Transverse colon (tissue), 4 donors: ENCODE measurements at regions not wholly inside any gene's neighbourhood (a gene's known extent, or its start where the extent isn't known, plus 50 kb on each side); places are given as distances from the start of the nearest gene placed in this dataset.
"Not testable (repeated sequence)": the region's sequence is repeated elsewhere in the genome, so short reads cannot be mapped to it uniquely, and the experiment has no call there.

ENCODE experiments used
- DNase-seq: peaks from one replicate; pipeline ENCODE4 v3.0.0-alpha.2; 2019
- H3K27ac ChIP-seq, 4 donors: fragments of 200-600 bp; sonication (generic); 2 replicates each; pipeline ENCODE4 v1.5.1; 2016 to 2018; ENCODE audit warnings: inconsistent platforms in 4 of 4
- H3K27me3 ChIP-seq: fragments of 200-600 bp; sonication (generic); 2 replicates; pipeline ENCODE4 v1.5.1; 2017; ENCODE audit warnings: inconsistent platforms
- H3K36me3 ChIP-seq, 4 donors: fragments of 200-600 bp; sonication (generic); 2 replicates each; pipeline ENCODE4 v1.5.1; 2017 to 2019; ENCODE audit warnings: inconsistent platforms in 4 of 4
- H3K4me1 ChIP-seq, 4 donors: fragments of 200-600 bp; sonication (generic); 2 replicates each; pipeline ENCODE4 v1.5.1; 2017 to 2020; ENCODE audit warnings: inconsistent platforms in 4 of 4
- H3K4me3 ChIP-seq, 4 donors: fragments of 200-600 bp; sonication (generic); 1 replicate in 1 of 4; 2 replicates in 3 of 4; pipeline versions ENCODE4 v1.5.1 to v1.6.1; 2017 to 2019; ENCODE audit warnings: inconsistent platforms in 4 of 4
- H3K9me3 ChIP-seq, 2 donors: fragments of 200-600 bp; sonication (generic); 2 replicates each; pipeline ENCODE4 v1.5.1; 2017 to 2019; ENCODE audit warnings: inconsistent platforms in 2 of 2
- EP300 ChIP-seq: sonication (generic); formaldehyde crosslinking; IDR thresholded peaks from one replicate; pipeline ENCODE4 v1.6.1; 2017; ENCODE audit warnings: antibody characterized with exemption, low read depth
- POLR2A ChIP-seq: fragments of 450-650 bp; IDR thresholded peaks from one replicate; pipeline ENCODE4 v1.6.1; 2016; ENCODE audit warnings: antibody characterized with exemption, mild to moderate bottlenecking, moderate library complexity
- POLR2AphosphoS5 ChIP-seq, 3 donors: sonication (generic); formaldehyde crosslinking; IDR thresholded peaks; one replicate each; pipeline ENCODE4 v1.6.1; 2016; ENCODE audit warnings: antibody characterized with exemption in 3 of 3
- WGBS, 2 donors: methylation state at CpG; one replicate each; pipeline ENCODE4 v1.1.5; 2018; ENCODE audit warnings: low coverage in 1 of 2; 5-methylcytosine and 5-hydroxymethylcytosine counted together
- in situ Hi-C, 4 donors: fragments of 200-750 bp; cut with MboI; loops; one replicate each; pipeline versions ENCODE4 v1.15.0 to v1.15.1; 2017; ENCODE audit warnings: low sequenced_read_pairs in 3 of 4, low pct_ligation_motif_present in 1 of 4, low pct_unique_long_range_greater_than_20kb in 1 of 4
- intact Hi-C: fragments of 100-400 bp; cut with DNase I; formaldehyde crosslinking; loops from one replicate; pipeline ENCODE4 v1.15.1; 2023; ENCODE audit warnings: low total_unique reads
- TF ChIP-seq, protein P1 (sequence below), 5 experiments: fragments of 200-600 bp in 3 of 5; fragments of 450-650 bp in 2 of 5; sonication (generic) in 3 of 5; IDR thresholded peaks; 1 replicate in 2 of 5; 2 replicates in 3 of 5; pipeline ENCODE4 v1.5.1; 2016 to 2017; ENCODE audit warnings: antibody characterized with exemption in 5 of 5, inconsistent platforms in 3 of 5, mild to moderate bottlenecking in 2 of 5, moderate library complexity in 1 of 5

DNA sequence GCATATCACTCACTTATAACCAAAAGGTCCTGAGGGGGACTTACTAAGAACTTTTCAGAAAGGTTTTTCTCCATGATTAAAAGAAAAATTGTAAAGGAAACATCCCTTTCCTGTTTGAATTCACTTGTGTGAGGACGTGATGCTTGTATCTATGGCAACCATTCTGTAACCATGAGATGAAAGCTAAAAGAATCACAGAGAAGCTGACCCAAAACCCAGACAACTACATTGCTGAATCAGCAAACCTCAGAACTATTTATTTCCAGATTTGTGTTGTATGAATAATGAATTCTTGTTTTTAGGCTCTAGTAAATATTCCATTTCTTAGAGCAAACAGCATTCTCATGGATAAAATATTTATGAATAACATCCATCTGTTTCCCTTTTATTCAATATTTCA, 91.2 kb downstream of the RCHY1 start:
- TF ChIP-seq EP300 (no peak), POLR2AphosphoS5 (IDR thresholded peaks at IDR 0.05) (no peak), POLR2A (no peak)
- TF ChIP-seq, protein P1, sequence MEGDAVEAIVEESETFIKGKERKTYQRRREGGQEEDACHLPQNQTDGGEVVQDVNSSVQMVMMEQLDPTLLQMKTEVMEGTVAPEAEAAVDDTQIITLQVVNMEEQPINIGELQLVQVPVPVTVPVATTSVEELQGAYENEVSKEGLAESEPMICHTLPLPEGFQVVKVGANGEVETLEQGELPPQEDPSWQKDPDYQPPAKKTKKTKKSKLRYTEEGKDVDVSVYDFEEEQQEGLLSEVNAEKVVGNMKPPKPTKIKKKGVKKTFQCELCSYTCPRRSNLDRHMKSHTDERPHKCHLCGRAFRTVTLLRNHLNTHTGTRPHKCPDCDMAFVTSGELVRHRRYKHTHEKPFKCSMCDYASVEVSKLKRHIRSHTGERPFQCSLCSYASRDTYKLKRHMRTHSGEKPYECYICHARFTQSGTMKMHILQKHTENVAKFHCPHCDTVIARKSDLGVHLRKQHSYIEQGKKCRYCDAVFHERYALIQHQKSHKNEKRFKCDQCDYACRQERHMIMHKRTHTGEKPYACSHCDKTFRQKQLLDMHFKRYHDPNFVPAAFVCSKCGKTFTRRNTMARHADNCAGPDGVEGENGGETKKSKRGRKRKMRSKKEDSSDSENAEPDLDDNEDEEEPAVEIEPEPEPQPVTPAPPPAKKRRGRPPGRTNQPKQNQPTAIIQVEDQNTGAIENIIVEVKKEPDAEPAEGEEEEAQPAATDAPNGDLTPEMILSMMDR (IDR thresholded peaks at IDR 0.05): no peak
- Histone ChIP-seq H3K27me3 (no peaks in the 10 kb centered on the region), H3K4me1 (no peaks in the 10 kb centered on the region), H3K27ac (no peak overlapping the region), H3K36me3 (no peaks in the 10 kb centered on the region), H3K4me3 (no peak overlapping the region), H3K9me3 (no peaks in the 10 kb centered on the region)
- DNase-seq: no peak
- in situ Hi-C loops: no loop called here
- intact Hi-C loops: no loop called here
- WGBS, 2 donors: 39 to 50% methylated on average over 1 of the region's 1 CpG

DNA sequence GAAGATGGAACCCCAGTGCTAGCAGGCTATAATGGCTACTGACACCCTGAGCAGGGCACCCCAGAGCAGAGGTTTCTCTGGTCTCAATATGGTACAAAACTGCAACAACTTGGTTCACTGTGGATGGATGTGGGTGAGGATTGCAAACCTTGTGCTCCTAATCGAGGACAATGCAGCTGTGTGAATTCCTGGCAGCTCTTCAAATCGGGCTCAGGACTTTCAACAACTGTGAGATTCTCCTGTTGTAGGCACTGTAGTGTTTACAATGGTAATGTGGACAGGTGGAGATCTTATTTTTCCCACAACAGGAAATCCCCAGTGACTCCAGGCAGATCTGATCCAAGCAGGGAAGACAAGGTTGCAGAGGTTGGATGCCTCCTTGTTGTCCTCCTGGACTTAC, 101.5 kb downstream of the RCHY1 start:
- H3K27me3 ChIP-seq: no peaks in the 10 kb centered on the region
- no peak for DNase-seq
- TF ChIP-seq, protein P1 (IDR thresholded peaks at IDR 0.05): no peak
- TF ChIP-seq POLR2A: no peak
- no peak for TF ChIP-seq POLR2AphosphoS5 (IDR thresholded peaks at IDR 0.05)
- 79% methylated on average over 2 of the region's 2 CpGs; no CpG with 5 or more reads in 1 of the 2 donors for WGBS, 2 donors
- no peaks in the 10 kb centered on the region for H3K4me1 ChIP-seq
- no peak overlapping the region for H3K27ac ChIP-seq
- H3K4me3 ChIP-seq: no peak overlapping the region
- in situ Hi-C loops (no loop called here), intact Hi-C loops (no loop called here)
- peaks cover 0 to 9% of the 10 kb centered on the region in 2 donors for H3K9me3 ChIP-seq
- H3K36me3 ChIP-seq: no peaks in the 10 kb centered on the region

DNA sequence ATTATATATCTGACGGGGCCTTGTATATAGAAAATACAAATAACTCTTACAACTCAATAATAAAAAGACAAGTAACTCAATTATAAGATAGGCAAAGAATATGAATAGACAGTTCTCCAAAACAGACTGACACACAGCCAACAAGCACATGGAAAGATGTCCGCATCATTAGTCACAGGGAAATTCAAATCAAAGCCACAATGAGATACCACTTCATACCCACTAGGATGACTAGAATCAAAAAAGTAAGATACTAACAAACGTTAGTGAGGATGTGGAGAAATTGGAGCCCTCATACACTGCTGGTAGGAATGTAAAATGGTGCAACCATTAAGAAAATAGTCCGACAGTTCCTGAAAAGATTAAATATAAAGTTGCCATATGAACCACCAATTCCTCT, 115.7 kb downstream of the RCHY1 start:
- H3K9me3 ChIP-seq: no peaks in the 10 kb centered on the region
- no peaks in the 10 kb centered on the region for H3K36me3 ChIP-seq
- DNase-seq: no peak
- H3K27ac ChIP-seq: no peak overlapping the region
- WGBS, 2 donors: 78 to 81% methylated on average over 4 of the region's 4 CpGs
- TF ChIP-seq EP300 (no peak), POLR2AphosphoS5 (IDR thresholded peaks at IDR 0.05) (no peak), POLR2A (no peak)
- TF ChIP-seq, protein P1 (IDR thresholded peaks at IDR 0.05): no peak
- in situ Hi-C loops (no loop called here), intact Hi-C loops (no loop called here)
- H3K4me1 ChIP-seq: no peaks in the 10 kb centered on the region
- no peak overlapping the region for H3K4me3 ChIP-seq
- no peaks in the 10 kb centered on the region for H3K27me3 ChIP-seq

DNA sequence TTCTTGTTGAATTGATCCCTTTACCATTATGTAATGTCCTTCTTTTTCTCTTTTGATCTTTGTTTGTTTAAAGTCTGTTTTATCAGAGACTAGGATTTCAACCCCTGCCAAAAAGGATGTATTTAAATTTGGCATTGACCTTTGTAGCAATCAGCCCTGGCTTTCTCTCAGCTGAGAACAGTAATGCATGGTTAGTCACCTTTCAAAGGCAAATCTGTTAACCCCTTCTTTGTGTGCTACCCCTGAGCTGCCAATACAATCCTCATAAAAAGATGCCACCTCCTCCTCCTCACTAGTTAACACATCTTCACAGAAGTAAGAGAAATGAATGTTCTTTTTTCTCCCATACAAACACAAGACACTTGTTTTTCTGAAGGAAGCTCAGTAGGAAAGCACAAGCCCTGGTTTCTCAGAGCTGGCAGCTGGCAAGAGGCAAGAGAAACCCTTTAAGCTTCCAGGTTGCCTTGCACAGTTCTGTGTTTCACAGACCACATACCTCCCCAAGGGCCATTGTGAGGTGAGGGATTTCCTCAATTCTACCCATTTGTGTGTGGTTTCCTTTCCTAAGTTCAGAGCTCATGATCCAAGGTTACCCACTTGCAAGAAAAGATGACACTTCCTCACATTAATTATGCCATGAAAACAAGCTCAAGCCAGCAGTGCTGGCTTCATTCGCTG, 122.6 kb downstream of the RCHY1 start:
- in situ Hi-C loops: no loop called here

DNA sequence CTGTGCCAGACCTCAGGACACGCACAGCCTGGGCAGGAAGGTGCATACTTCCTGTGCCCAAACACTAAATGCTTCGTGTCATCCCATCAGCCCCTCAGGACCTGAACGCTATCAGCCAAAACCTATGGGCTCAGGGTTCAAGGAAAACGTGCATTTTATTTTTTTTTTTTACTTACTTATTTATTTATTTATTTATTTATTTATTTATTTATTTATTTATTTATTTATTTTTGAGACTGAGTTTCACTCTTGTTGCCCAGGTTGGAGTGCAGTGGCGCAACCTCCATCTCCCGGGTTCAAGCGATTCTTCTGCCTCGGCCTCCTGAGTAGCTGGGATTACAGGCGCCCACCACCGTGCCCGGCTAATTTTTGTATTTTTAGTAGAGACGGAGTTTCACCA, 127.8 kb downstream of the RCHY1 start:
- H3K27ac ChIP-seq, DNase-seq, H3K4me3 ChIP-seq, H3K27me3 ChIP-seq, H3K9me3 ChIP-seq, in situ Hi-C loops, H3K4me1 ChIP-seq, intact Hi-C loops, H3K36me3 ChIP-seq: not testable (repeated sequence)
- WGBS, 2 donors: 87% methylated on average over 12 of the region's 12 CpGs; no CpG with 5 or more reads in 1 of the 2 donors

More for the DNA sequence above, 122.6 kb downstream of the RCHY1 start:
- Histone ChIP-seq H3K4me3 (no peak overlapping the region), H3K4me1 (no peaks in the 10 kb centered on the region), H3K9me3 (no peaks in the 10 kb centered on the region), H3K36me3 (no peaks in the 10 kb centered on the region), H3K27me3 (peaks cover 2% of the 10 kb centered on the region), H3K27ac (no peak overlapping the region)
- TF ChIP-seq EP300 (no peak), POLR2A (no peak), POLR2AphosphoS5 (IDR thresholded peaks at IDR 0.05) (no peak)
- TF ChIP-seq, protein P1 (IDR thresholded peaks at IDR 0.05): no peak
- intact Hi-C loops: no loop called here
- no peak for DNase-seq
- WGBS, 2 donors: 67 to 90% methylated on average over 1 of the region's 1 CpG
